Progenitor cell of endocrine pancreas (in vitro differentiated cells): ENCODE measurements at regions not wholly inside any gene's neighbourhood (a gene's known extent, or its start where the extent isn't known, plus 50 kb on each side); places are given as distances from the start of the nearest gene placed in this dataset.
A peak's percentile ranks its signal among the peaks of the same experiment; 100 is the strongest.
"Not testable (repeated sequence)": the region's sequence is repeated elsewhere in the genome, so short reads cannot be mapped to it uniquely, and the experiment has no call there.

Source experiments
- DNase-seq: peaks from one replicate; pipeline ENCODE4 v3.0.0; 2021; ENCODE audit warnings: low spot score; ENCODE audit not compliant: unreplicated experiment
- H3K27ac Mint-ChIP-seq: 2 replicates; pipeline ENCODE4 v1.8.0; 2021; ENCODE audit warnings: mild to moderate bottlenecking, moderate library complexity, mixed read lengths
- H3K27me3 Mint-ChIP-seq: 2 replicates; pipeline ENCODE4 v1.8.0; 2021; ENCODE audit warnings: mixed read lengths
- H3K36me3 Mint-ChIP-seq: 2 replicates; pipeline ENCODE4 v1.8.0; 2022; ENCODE audit warnings: mixed read lengths; ENCODE audit not compliant: insufficient read depth
- H3K4me1 Mint-ChIP-seq: 2 replicates; pipeline ENCODE4 v1.8.0; 2021; ENCODE audit warnings: low read depth, mixed read lengths
- H3K4me3 Mint-ChIP-seq: 2 replicates; pipeline ENCODE4 v1.8.0; 2021; ENCODE audit warnings: low read depth, mild to moderate bottlenecking, moderate library complexity, mixed read lengths
- H3K9me3 Mint-ChIP-seq: 2 replicates; pipeline ENCODE4 v1.8.0; 2021; ENCODE audit warnings: low read depth, mixed read lengths
- TF ChIP-seq, protein P1 (sequence below): fragments of 200-600 bp; sonication (generic); IDR thresholded peaks from one replicate; pipeline ENCODE4 v1.5.0; 2021; ENCODE audit warnings: antibody characterized with exemption, mild to moderate bottlenecking; ENCODE audit not compliant: unreplicated experiment

DNA sequence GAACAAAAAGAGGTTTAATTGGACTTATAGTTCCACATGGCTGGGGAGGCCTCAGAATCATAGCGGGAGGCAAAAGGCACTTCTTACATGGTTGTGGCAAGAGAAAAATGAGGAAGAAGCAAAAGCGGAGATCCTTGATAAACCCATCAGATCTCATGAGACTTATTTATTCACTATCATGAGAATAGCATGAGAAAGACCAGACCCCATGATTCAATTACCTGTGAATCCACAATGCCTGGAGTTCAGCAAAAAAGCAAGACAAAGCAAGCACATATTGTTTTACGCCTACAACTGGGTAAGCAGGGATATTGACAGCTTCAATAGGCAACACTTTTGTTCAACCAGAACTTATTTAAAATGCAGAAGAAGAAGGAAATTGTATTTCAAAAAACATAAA lies 218.2 kb downstream of the RPL10L start:
- TF ChIP-seq, protein P1, sequence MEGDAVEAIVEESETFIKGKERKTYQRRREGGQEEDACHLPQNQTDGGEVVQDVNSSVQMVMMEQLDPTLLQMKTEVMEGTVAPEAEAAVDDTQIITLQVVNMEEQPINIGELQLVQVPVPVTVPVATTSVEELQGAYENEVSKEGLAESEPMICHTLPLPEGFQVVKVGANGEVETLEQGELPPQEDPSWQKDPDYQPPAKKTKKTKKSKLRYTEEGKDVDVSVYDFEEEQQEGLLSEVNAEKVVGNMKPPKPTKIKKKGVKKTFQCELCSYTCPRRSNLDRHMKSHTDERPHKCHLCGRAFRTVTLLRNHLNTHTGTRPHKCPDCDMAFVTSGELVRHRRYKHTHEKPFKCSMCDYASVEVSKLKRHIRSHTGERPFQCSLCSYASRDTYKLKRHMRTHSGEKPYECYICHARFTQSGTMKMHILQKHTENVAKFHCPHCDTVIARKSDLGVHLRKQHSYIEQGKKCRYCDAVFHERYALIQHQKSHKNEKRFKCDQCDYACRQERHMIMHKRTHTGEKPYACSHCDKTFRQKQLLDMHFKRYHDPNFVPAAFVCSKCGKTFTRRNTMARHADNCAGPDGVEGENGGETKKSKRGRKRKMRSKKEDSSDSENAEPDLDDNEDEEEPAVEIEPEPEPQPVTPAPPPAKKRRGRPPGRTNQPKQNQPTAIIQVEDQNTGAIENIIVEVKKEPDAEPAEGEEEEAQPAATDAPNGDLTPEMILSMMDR: no peak
- DNase-seq: no peak
- Mint-ChIP-seq H3K27ac (no peak overlapping the region), H3K4me3 (no peak overlapping the region), H3K4me1 (peaks cover 3% of the 10 kb centered on the region), H3K36me3 (no peaks in the 10 kb centered on the region), H3K27me3 (no peaks in the 10 kb centered on the region), H3K9me3 (no peaks in the 10 kb centered on the region)

DNA sequence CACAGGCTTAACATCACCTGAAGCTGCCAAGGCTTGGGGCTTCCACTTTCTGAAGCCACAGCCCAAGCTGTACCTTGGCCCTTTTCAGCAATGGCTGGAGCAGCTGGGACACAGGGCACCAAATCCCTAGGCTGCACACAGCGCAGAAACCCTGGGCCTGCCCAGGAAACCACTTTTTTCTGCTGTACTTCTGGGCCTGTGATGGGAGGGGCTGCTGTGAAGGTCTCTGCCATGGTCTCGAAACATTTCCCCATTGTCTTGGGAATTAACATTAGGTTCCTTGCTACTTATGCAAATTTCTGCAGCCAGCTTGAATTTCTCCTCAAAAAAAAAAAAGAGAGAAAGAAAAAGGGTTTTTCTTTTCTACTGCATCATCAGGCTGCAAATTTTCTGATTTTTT lies 219.1 kb downstream of the RPL10L start:
- H3K36me3 Mint-ChIP-seq: no peaks in the 10 kb centered on the region
- DNase-seq: no peak
- H3K4me3 Mint-ChIP-seq: no peak overlapping the region
- no peak overlapping the region for H3K27ac Mint-ChIP-seq
- H3K27me3 Mint-ChIP-seq: no peaks in the 10 kb centered on the region
- peaks cover 3% of the 10 kb centered on the region for H3K4me1 Mint-ChIP-seq
- TF ChIP-seq, protein P1: no peak
- no peaks in the 10 kb centered on the region for H3K9me3 Mint-ChIP-seq

DNA sequence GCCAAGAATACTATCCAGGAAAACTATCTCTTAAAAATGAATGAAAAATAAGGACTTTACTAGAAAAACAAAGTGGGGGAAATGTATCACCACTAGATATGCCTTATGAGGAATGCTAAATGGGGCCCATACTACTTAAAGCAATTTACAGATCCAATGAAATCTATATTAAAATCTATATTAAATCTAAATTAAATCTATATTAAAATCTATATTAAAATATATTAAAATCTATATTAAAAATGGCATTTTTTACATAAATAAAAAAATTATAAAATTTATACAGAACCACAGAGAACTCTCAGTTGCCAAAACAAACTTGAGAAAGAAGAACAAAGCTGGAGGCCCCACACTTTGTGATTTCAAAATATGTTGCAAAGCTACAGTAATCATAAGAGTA lies 234.5 kb downstream of the RPL10L start:
- TF ChIP-seq, protein P1: no peak
- Mint-ChIP-seq H3K4me1 (no peaks in the 10 kb centered on the region), H3K36me3 (no peaks in the 10 kb centered on the region), H3K4me3 (no peak overlapping the region), H3K27ac (no peak overlapping the region), H3K27me3 (no peaks in the 10 kb centered on the region), H3K9me3 (peaks cover 28% of the 10 kb centered on the region)
- no peak for DNase-seq

DNA sequence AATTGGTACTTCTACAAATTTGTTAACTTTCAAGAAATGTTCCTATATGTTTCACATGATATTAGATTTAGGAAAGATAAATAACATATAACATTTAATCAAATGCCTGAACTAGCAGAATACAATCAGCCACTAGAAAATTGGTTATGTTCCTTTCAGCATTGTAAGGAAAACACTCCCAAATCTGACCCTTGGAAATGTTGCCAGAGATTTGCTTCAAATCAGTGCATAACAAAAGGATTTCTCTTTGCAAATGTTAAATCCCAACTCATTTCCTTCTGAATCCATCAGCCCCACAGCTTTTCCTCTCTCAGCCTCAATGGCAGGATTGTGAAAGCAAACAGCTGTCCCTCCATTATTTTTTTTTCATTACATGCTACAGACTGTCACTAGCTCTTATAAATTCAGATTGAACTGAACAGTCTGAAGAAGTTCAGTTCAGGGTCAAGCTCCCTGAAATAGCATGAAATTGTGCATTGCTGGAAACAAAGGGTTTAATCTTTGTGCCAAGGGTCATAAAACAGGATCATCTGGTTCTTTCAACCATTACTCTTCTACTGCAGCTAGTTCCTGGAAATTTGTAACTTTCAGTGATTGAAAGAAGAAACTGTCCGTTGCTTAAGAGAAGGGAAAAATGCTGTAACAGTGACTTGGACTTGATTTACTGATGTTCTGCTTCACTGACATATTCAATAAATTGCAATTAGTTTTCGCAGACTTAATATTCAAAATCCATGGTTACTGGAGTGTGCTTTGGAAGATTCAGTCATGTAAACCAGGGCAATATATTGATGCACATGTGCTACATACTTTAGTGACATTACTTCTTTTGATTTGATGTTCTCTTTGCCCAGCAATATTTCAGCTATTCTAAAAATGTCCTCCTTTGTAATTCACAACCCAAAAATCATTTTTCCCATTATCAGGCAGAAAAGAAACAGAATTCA lies 246.4 kb downstream of the RPL10L start:
- TF ChIP-seq, protein P1: no peak
- Mint-ChIP-seq H3K27me3 (no peaks in the 10 kb centered on the region), H3K27ac (peak overlapping the region; percentile 96), H3K9me3 (peaks cover 4% of the 10 kb centered on the region), H3K4me1 (peaks cover 23% of the 10 kb centered on the region), H3K4me3 (peak overlapping the region; percentile 18), H3K36me3 (no peaks in the 10 kb centered on the region)
- DNase-seq: no peak

DNA sequence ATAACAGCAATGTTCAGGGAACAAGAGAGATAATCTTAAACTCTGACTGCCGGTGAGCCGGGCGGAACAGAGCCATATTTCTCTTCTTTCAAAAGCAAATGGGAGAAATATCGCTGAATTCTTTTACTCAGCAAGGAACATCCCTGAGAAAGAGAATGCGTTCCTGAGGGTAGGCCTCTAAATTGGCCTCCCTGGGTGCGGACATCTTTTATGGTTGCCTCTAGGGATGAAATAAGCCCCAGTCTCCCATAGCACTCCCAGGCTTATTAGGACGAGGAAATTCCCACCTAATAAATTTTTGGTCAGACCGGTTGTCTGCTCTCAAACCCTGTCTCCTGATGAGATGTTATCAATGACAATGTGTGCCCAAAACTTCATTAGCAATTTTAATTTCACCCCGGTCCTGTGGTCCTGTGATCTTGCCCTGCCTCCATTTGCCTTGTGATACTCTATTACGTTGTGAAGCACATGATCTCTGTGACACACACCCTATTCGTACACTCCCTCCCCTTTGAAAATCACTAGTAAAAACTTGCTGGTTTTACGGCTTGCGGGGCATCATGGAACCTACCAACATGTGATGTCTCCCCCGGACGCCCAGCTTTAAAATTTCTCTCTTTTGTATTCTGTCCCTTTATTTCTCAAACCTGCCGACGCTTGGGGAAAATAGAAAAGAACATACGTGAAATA lies 249.4 kb downstream of the RPL10L start:
- not testable (repeated sequence) for DNase-seq, H3K36me3 Mint-ChIP-seq, H3K27ac Mint-ChIP-seq, H3K27me3 Mint-ChIP-seq, H3K4me3 Mint-ChIP-seq, H3K9me3 Mint-ChIP-seq
- peaks cover 22% of the 10 kb centered on the region for H3K4me1 Mint-ChIP-seq
